ENCODE measurements at regions not wholly inside any gene's neighbourhood (a gene's known extent, or its start where the extent isn't known, plus 50 kb on each side); places are given as distances from the start of the nearest gene placed in this dataset.
A peak's percentile ranks its signal among the peaks of the same experiment; 100 is the strongest.

- TF ChIP-seq REST (IDR thresholded peaks at IDR 0.05; ENCODE audit: low read depth) (no peak), CTCF (IDR thresholded peaks at IDR 0.05 in 2 of 3, conservative IDR thresholded peaks at IDR 0.05 in 1 of 3; ENCODE audit: borderline replicate concordance in 1 of 3, insufficient read depth in 1 of 3, low read depth in 2 of 3, low read length in 2 of 3) (peak in 2 of 3 experiments; percentile 39 to 42; a peak in 3 of 6 replicates), POLR2AphosphoS5 (IDR thresholded peaks at IDR 0.05; ENCODE audit: low read depth, low read length) (no peak), POLR2A (IDR thresholded peaks at IDR 0.05; ENCODE audit: borderline replicate concordance, extremely low read depth, insufficient read depth, insufficient read length) (no peak), RAD21 (IDR thresholded peaks at IDR 0.05; ENCODE audit: low read depth) (no peak)
These were observed 189.8 kb downstream of the CSNK2A3 start for GRCh38 chr11:11163236-11163635.

Data from HCT116 (cell line).